ENCODE measurements at regions not wholly inside any gene's neighbourhood (a gene's known extent, or its start where the extent isn't known, plus 50 kb on each side); places are given as distances from the start of the nearest gene placed in this dataset.
"Not testable (repeated sequence)": the region's sequence is repeated elsewhere in the genome, so short reads cannot be mapped to it uniquely, and the experiment has no call there.

DNA sequence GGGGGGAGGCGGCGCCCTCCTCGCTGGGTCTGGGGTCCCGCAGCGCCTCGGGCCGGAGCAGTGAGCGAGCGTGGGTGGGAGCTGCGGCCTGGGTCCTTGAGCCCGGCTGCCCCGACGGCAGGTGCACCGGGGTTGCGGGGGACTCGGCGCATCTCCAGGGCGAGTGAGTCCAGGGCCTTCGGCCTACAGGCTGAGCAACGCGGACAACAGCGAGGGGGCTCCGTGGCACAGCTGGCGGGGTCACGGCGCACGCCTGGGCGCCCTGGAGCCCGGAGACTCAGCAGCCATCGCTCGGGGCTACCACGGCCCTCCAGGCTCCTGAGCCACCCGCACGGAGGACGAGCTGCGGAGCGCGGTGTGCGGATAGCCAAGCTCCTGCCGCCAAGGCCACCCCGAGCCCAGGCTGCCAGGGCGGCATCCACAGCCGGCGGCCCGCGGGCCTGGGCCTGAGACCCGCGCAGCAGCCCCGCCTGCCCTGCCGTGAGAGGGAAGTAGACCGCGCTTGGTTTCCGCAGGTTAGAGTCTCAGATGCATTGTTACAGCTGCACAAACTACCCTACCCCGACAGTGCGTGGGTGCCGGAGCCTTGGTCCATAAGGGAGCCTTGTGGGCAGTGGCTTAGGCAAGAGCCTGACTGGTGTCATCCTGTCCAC is 253.9 kb upstream of the SGCG start:
- TF ChIP-seq, protein P1, sequence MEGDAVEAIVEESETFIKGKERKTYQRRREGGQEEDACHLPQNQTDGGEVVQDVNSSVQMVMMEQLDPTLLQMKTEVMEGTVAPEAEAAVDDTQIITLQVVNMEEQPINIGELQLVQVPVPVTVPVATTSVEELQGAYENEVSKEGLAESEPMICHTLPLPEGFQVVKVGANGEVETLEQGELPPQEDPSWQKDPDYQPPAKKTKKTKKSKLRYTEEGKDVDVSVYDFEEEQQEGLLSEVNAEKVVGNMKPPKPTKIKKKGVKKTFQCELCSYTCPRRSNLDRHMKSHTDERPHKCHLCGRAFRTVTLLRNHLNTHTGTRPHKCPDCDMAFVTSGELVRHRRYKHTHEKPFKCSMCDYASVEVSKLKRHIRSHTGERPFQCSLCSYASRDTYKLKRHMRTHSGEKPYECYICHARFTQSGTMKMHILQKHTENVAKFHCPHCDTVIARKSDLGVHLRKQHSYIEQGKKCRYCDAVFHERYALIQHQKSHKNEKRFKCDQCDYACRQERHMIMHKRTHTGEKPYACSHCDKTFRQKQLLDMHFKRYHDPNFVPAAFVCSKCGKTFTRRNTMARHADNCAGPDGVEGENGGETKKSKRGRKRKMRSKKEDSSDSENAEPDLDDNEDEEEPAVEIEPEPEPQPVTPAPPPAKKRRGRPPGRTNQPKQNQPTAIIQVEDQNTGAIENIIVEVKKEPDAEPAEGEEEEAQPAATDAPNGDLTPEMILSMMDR (IDR thresholded peaks at IDR 0.05), result no peak
- no peak for TF ChIP-seq ZFX (IDR thresholded peaks at IDR 0.05; ENCODE audit: borderline replicate concordance)
- H3K27ac ChIP-seq, result no peak overlapping the region

DNA sequence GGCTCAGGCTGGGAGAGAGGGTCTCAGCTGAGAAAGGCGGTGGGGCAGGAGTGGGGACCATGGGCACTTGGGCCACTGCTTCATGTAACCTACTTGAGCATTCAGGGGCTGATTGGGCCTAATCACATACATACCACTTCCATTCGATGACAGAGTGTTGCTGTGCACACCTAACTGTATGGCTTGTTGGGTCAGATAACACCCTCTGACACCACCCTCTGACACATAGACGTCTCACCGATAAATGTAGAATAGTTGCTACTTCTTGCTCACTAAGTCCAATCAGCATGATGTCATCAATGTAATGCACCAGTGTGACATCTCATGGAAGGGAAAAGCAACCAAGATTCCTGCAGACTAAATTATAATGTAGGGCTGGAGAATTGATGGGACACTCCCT is 252.9 kb upstream of the SGCG start:
- H3K27ac ChIP-seq, result not testable (repeated sequence)

DNA sequence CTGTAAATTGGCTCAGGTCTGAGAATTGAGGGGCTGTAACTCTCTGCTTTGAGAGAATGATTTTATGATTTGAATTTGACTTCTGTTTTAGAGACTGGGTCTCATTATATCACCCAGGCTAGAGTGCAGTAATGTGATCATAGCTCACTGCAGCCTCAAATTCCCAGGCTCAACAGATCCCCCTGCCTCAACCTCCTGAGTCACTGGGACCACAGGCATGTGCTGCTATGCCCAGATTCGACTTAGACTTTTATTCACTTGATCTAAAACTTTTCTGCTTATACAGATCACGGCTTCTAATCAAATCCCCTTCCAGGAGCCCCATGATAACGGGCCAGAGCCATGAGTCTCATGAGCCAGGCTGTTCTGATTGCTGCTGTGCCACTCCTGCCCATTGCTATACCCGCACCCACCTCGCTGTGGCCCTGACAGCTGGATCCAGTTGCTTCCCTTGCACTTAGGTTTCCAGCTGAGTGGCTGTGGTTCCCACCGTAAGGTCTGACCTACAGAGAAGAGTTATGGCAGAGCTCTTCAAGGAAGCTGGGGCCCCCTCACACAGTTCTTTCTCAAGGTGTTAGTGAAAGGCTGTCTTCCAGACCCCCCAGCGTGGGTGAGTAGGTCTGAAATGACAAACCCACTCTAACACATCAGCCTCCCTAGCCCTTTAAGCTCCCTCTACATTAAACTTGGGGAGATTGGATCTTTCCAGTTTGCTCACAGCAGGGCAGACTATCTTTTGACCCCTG is 251.2 kb upstream of the SGCG start:
- no peak overlapping the region for H3K27ac ChIP-seq
- TF ChIP-seq, protein P1 (IDR thresholded peaks at IDR 0.05), result no peak
- no peak for TF ChIP-seq ZFX (IDR thresholded peaks at IDR 0.05; ENCODE audit: borderline replicate concordance)

DNA sequence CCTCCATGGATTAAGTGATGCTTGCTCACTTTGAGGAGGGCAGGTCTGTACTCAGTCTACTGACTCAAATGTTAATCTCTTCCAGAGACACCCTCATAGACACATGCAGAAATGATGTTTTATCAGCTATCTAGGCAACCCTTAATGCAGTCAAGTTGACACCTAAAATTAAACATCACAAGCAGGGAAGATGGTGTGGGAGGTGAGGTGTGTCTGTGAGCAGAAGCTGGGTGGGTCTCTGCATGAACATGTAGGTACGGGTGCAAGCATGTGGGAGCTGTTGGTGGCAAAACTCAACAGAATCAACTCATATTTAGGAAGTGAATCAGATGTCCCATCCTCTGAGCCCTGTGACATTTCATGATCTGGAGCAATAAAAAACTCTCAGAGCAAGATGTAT is 249.2 kb upstream of the SGCG start:
- no peak for TF ChIP-seq ZFX (IDR thresholded peaks at IDR 0.05; ENCODE audit: borderline replicate concordance)
- TF ChIP-seq, protein P1 (IDR thresholded peaks at IDR 0.05), result no peak
- H3K27ac ChIP-seq, result no peak overlapping the region

DNA sequence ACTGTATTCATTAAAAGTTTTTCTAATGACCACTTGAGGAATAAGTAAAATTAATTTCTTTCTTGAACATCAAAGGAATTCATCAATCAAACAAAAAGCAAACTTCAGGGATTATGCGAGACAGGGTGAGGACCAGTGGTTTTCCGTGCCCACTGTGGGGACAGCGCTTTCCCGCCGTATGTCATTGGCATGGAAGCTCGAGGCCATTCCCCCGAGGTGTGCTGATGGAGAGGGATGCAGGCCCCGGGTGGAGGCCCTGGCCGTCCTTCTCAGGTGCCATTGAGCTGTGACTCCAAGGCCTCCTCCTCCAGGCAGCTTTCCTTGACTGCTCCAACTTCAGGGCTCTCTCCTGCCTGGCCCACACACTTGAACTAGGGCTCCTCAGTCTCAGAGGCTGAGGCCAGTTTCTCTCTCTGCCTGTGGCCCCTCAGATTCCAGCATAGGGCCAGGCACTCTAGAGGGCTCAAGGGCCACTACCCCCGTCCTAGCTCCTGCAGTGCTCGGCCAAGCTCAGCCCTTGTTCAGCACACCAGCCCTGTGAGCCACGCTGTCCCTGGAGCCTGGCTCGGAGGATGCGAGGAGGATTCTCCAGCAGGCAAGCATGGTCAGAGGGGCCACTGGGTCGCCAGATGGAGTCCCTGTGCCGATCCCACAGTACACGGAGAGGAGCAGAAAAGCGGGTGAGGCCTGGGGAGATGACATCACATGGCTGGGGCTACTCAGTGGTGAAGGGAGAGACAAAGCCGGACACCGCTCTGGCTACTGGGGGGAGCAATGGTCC is 248.0 kb upstream of the SGCG start:
- H3K27ac ChIP-seq, result not testable (repeated sequence)

DNA sequence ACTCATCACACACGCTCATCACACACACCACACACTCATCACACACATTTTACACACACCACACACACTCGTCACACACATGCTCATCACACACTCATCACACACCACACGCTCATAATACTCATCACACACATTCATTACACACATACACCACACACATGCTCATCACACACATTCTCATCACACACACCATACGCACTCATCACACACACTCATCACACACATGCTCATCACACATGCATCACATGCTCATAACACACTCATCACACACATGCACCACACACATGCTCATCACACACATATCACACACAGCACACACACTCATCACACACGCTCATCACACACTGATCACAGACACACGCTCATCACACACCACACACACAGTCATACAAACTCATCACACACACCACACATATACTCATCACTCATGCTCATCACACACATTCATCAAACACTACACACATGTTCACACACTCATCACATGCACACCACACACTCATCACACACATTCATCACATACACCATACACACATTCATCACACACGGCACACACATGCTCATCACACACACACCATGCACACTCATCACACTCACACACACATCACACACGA is 247.1 kb upstream of the SGCG start:
- no peak for TF ChIP-seq ZFX (IDR thresholded peaks at IDR 0.05; ENCODE audit: borderline replicate concordance)
- TF ChIP-seq, protein P1 (IDR thresholded peaks at IDR 0.05), result no peak
- H3K27ac ChIP-seq, result no peak overlapping the region

DNA sequence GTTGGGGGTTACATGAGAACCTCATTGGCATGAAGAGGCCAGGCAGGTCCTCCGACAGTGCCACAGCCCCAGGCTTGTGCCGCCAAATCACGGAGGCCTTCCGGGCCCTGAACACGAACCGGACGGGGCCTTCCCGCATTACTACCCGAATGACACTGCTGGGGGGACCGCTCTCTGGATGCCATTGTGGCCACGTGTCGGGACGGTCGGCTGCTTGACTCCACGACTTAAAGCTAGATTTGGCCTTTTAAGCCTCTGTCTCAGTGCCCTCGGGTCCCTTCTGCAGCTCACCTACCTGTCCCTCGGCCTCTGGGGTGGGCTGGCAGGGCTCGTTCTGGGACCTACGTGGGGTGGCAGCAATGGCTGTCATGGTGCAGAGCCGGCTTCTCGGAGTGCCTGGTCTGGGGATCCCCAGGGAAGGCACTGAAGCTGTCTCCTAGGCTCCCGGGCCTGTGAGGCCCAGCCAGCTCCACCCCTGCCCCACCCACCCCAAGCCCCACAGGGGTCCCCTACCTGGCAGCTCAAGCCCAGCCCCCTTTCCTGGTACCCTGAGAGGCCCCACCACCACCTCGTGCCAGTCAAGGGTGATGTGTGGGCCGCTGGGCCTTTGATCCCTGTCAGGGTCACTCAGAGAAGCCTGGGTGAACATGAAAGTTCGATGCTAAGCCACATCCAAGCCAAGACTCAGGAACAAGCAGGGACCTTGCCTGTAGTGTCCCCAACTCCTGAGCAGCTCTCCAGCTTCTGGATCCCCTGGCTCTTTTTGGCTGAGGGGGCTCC is 245.8 kb upstream of the SGCG start:
- TF ChIP-seq, protein P1 (IDR thresholded peaks at IDR 0.05), result no peak
- TF ChIP-seq ZFX (IDR thresholded peaks at IDR 0.05; ENCODE audit: borderline replicate concordance), result no peak
- no peak overlapping the region for H3K27ac ChIP-seq

Measured in 22Rv1 (cell line).